ENCODE measurements at regions not wholly inside any gene's neighbourhood (a gene's known extent, or its start where the extent isn't known, plus 50 kb on each side); places are given as distances from the start of the nearest gene placed in this dataset.
"Not testable (repeated sequence)": the region's sequence is repeated elsewhere in the genome, so short reads cannot be mapped to it uniquely, and the experiment has no call there.

- H3K4me1 Mint-ChIP-seq (ENCODE audit: low read depth); CTCF ChIA-PET; H3K9me3 Mint-ChIP-seq; DNase-seq; H3K36me3 Mint-ChIP-seq (ENCODE audit: low read depth); H3K27ac Mint-ChIP-seq; intact Hi-C loops (cut with micrococcal nuclease); H3K4me3 Mint-ChIP-seq; H3K27me3 Mint-ChIP-seq (ENCODE audit: low read depth): not testable (repeated sequence)
These were observed 1158.0 kb upstream of the TMEFF2 start for GRCh38 chr2:193352665-193353242.

GRCh38 chr2:193350509-193350908 lies 1155.8 kb upstream of the TMEFF2 start:
- peaks cover 5% of the 10 kb centered on the region for H3K4me1 Mint-ChIP-seq (ENCODE audit: low read depth)
- intact Hi-C loops (cut with micrococcal nuclease): no loop called here

GRCh38 chr2:193349642-193350041 lies 1154.9 kb upstream of the TMEFF2 start:
- intact Hi-C loops (cut with micrococcal nuclease): no loop called here
- Mint-ChIP-seq H3K4me1 (ENCODE audit: low read depth) (peaks cover 5% of the 10 kb centered on the region), H3K9me3 (no peaks in the 10 kb centered on the region), H3K27me3 (ENCODE audit: low read depth) (no peaks in the 10 kb centered on the region), H3K4me3 (no peak overlapping the region), H3K27ac (no peak overlapping the region), H3K36me3 (ENCODE audit: low read depth) (no peaks in the 10 kb centered on the region)
- CTCF ChIA-PET: interaction anchor here (0.6 kb wide), 1 partner anchor 150 kb away, joined by 3 read pairs; no protein-coding TSS in a partner anchor
- DNase-seq: no peak

More at GRCh38 chr2:193350509-193350908, 1155.8 kb upstream of the TMEFF2 start:
- H3K9me3 Mint-ChIP-seq: no peaks in the 10 kb centered on the region
- DNase-seq: no peak
- H3K27me3 Mint-ChIP-seq (ENCODE audit: low read depth): no peaks in the 10 kb centered on the region
- CTCF ChIA-PET: no interaction called here
- H3K27ac Mint-ChIP-seq: no peak overlapping the region
- H3K4me3 Mint-ChIP-seq: no peak overlapping the region
- no peaks in the 10 kb centered on the region for H3K36me3 Mint-ChIP-seq (ENCODE audit: low read depth)

DNA sequence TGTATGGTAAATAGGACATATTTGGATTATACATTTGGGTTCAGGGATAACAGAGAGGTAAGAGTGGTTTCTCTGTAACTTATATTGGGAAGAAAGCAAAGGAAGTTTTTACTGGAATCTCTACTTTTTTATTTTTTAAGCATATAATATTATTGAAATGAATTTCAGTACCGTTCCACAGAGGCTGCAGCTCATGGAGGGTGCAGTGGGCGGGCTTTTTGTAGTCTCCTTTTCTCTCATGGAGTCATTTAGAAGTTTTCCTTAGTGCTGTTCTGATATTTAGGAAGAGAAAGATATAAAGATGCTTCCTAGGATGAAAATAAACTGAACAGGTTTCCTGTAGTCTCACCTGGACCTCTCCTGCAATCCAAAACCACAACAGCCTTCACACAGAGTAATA lies 1153.3 kb upstream of the TMEFF2 start:
- Mint-ChIP-seq H3K4me1 (ENCODE audit: low read depth) (peaks cover 5% of the 10 kb centered on the region), H3K27ac (no peak overlapping the region), H3K27me3 (ENCODE audit: low read depth) (no peaks in the 10 kb centered on the region), H3K9me3 (no peaks in the 10 kb centered on the region), H3K36me3 (ENCODE audit: low read depth) (no peaks in the 10 kb centered on the region), H3K4me3 (peak overlapping the region; percentile 41)
- DNase-seq: no peak
- intact Hi-C loops (cut with micrococcal nuclease): no loop called here
- CTCF ChIA-PET: interaction anchor here (0.6 to 0.9 kb wide), 4 partner anchors 18 to 181 kb away, joined by 3 to 5 read pairs (median 4); no protein-coding TSS in a partner anchor

DNA sequence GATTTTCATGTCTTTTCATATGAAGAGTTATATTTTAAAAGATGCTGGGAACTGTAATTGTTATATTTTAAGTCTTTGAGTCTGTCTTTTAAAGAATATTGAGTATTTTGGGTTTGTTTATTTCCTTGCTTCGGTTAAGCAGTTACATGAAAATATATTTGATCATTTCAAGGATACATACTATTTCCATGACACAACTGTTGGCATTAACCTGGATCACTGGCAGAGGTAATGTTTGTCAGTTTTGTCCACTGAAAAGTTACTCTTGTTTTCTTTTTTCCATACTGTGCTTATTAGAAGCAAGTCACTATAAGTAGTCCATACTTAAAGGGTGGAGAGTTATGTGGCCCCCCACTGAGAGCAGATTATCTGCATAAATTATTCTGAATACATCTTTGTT lies 1142.0 kb upstream of the TMEFF2 start:
- intact Hi-C loops (cut with micrococcal nuclease): no loop called here
- CTCF ChIA-PET: no interaction called here
- no peaks in the 10 kb centered on the region for H3K4me1 Mint-ChIP-seq (ENCODE audit: low read depth)
- no peaks in the 10 kb centered on the region for H3K27me3 Mint-ChIP-seq (ENCODE audit: low read depth)
- no peaks in the 10 kb centered on the region for H3K9me3 Mint-ChIP-seq
- DNase-seq: no peak
- no peaks in the 10 kb centered on the region for H3K36me3 Mint-ChIP-seq (ENCODE audit: low read depth)
- H3K4me3 Mint-ChIP-seq: no peak overlapping the region
- H3K27ac Mint-ChIP-seq: no peak overlapping the region

- Mint-ChIP-seq H3K27me3 (ENCODE audit: low read depth) (no peaks in the 10 kb centered on the region), H3K27ac (no peak overlapping the region), H3K4me3 (no peak overlapping the region), H3K9me3 (no peaks in the 10 kb centered on the region), H3K4me1 (ENCODE audit: low read depth) (no peaks in the 10 kb centered on the region), H3K36me3 (ENCODE audit: low read depth) (no peaks in the 10 kb centered on the region)
- intact Hi-C loops (cut with micrococcal nuclease): no loop called here
- CTCF ChIA-PET: no interaction called here
- DNase-seq: no peak
These were observed 1139.7 kb upstream of the TMEFF2 start for GRCh38 chr2:193334401-193334800.

GRCh38 chr2:193333539-193333938 lies 1138.8 kb upstream of the TMEFF2 start:
- intact Hi-C loops (cut with micrococcal nuclease): no loop called here
- Mint-ChIP-seq H3K9me3 (no peaks in the 10 kb centered on the region), H3K36me3 (ENCODE audit: low read depth) (no peaks in the 10 kb centered on the region), H3K4me1 (ENCODE audit: low read depth) (no peaks in the 10 kb centered on the region), H3K27ac (no peak overlapping the region), H3K27me3 (ENCODE audit: low read depth) (no peaks in the 10 kb centered on the region), H3K4me3 (no peak overlapping the region)
- CTCF ChIA-PET: no interaction called here
- no peak for DNase-seq

DNA sequence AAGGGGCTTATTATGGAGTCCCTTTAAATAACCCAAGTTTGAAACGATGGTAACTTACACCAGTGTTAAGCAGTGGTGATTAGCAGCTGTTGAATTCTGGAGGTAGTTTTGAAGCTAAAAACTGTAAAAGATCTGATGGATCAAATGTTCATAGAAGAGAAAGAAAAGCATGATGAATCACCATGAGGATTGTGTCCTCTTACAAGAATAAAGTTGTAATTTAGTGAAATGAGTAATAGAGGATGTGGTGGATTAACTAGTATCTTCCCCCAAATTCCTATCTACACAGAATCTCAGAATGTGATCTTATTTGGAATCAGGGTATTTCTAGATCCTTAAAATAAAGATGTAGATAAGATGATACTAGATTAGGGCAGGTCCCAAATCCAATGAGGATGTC lies 1138.2 kb upstream of the TMEFF2 start:
- no peaks in the 10 kb centered on the region for H3K4me1 Mint-ChIP-seq (ENCODE audit: low read depth)
- no peaks in the 10 kb centered on the region for H3K36me3 Mint-ChIP-seq (ENCODE audit: low read depth)
- no peak overlapping the region for H3K4me3 Mint-ChIP-seq
- H3K27ac Mint-ChIP-seq: no peak overlapping the region
- no peaks in the 10 kb centered on the region for H3K9me3 Mint-ChIP-seq
- no peak for DNase-seq
- intact Hi-C loops (cut with micrococcal nuclease): no loop called here
- CTCF ChIA-PET: no interaction called here
- H3K27me3 Mint-ChIP-seq (ENCODE audit: low read depth): no peaks in the 10 kb centered on the region

DNA sequence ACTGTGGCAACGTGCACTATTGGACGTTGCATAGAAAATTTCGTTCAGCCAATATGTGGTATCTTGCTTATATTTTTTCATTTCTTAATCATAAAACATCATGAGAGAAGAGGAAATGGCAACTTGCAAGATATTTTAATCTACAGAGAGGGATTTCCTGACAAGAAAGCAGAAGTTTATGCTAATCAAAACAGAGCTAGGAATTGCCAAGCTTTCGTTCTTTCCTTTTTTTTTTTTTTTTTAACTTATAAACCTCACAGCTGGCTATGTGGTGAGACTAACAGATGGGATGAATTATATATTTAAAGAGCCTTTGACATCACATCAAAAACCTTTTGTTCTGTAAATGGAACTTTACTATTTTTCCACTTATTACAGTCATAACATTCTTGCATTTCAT lies 1136.9 kb upstream of the TMEFF2 start:
- no peaks in the 10 kb centered on the region for H3K27me3 Mint-ChIP-seq (ENCODE audit: low read depth)
- no peak for DNase-seq
- H3K4me1 Mint-ChIP-seq (ENCODE audit: low read depth): no peaks in the 10 kb centered on the region
- H3K27ac Mint-ChIP-seq: no peak overlapping the region
- intact Hi-C loops (cut with micrococcal nuclease): no loop called here
- no peaks in the 10 kb centered on the region for H3K36me3 Mint-ChIP-seq (ENCODE audit: low read depth)
- CTCF ChIA-PET: interaction anchor here (0.6 kb wide), 3 partner anchors 210 to 1844 kb away, joined by 3 read pairs; no protein-coding TSS in a partner anchor
- no peaks in the 10 kb centered on the region for H3K9me3 Mint-ChIP-seq
- H3K4me3 Mint-ChIP-seq: no peak overlapping the region

GRCh38 chr2:193326296-193326695 lies 1131.6 kb upstream of the TMEFF2 start:
- CTCF ChIA-PET: no interaction called here
- H3K36me3 Mint-ChIP-seq (ENCODE audit: low read depth): no peaks in the 10 kb centered on the region
- no peaks in the 10 kb centered on the region for H3K9me3 Mint-ChIP-seq
- no peak overlapping the region for H3K4me3 Mint-ChIP-seq
- intact Hi-C loops (cut with micrococcal nuclease): no loop called here
- H3K27ac Mint-ChIP-seq: no peak overlapping the region
- no peaks in the 10 kb centered on the region for H3K27me3 Mint-ChIP-seq (ENCODE audit: low read depth)
- no peak for DNase-seq
- no peaks in the 10 kb centered on the region for H3K4me1 Mint-ChIP-seq (ENCODE audit: low read depth)

DNA sequence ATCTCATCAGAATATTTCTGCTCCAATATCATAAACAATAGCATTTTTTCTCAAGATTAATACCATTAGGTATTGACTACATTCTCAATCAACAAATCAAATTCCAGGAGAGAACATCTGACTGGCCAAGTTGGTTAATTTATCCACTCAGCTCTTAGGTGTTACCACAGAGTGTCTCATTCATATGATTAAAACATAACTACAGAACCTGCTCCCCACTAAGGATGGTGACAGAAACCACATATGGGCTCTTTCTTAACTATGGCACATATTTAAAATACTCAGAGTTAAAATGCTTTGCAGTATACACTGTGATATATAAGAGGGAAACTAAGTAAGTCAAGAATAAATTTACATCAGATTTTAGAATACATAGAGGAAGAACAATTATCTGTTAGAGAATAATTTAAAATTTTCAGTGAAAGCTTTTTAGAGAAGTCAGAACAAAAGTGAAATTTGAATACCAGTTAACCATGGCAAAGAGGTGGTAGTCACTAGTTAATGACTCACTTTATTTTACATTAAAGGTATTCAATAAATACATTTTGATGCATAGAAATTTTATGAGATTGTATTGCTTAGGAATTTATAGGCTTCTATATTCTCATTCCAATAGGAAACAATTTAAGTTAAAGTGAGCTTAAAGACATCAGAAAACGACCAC lies 1120.8 kb upstream of the TMEFF2 start:
- CTCF ChIA-PET: no interaction called here
- Mint-ChIP-seq H3K36me3 (ENCODE audit: low read depth) (no peaks in the 10 kb centered on the region), H3K4me3 (no peak overlapping the region), H3K9me3 (peaks cover 2% of the 10 kb centered on the region), H3K4me1 (ENCODE audit: low read depth) (no peaks in the 10 kb centered on the region), H3K27me3 (ENCODE audit: low read depth) (no peaks in the 10 kb centered on the region), H3K27ac (no peak overlapping the region)
- DNase-seq: no peak
- intact Hi-C loops (cut with micrococcal nuclease): no loop called here

DNA sequence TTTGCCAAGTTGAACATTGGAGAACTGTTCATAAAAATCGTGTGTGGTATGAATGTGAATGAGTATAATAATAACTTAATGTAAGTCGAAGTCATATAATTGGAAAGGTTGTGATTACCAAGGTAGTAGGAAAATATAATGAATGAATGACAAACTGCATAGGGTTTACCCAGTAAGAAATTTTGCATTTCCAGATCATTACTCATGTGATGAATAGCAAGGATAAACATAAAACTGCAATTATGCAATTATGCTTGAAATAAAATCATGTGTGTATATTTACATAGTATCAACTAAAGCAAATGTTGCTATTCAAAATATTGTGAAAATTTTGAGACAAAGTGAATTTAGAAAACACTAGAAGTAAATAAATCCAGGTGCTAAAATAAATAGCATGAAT lies 1108.7 kb upstream of the TMEFF2 start:
- H3K27ac Mint-ChIP-seq: no peak overlapping the region
- CTCF ChIA-PET: no interaction called here

DNA sequence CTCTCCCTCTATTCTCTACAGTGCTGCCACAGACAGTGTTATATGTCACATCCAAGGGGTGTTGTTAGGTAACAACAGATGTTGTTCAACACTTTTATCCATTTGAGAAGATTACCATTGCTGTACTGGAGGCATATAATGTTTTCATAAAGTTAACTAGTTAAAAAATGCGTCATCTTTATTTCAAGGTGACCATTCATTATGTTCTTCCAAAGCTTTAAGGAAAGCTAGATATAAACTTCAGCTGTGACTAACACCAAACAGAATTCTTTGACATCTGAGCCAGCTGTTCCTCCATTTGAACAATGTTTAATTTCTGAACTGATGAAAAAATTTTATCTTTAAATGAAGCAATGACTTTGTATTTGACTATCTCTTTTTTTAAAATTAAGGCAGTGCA lies 1099.6 kb upstream of the TMEFF2 start:
- H3K36me3 Mint-ChIP-seq (ENCODE audit: low read depth): no peaks in the 10 kb centered on the region
- intact Hi-C loops (cut with micrococcal nuclease): no loop called here
- no peaks in the 10 kb centered on the region for H3K27me3 Mint-ChIP-seq (ENCODE audit: low read depth)
- CTCF ChIA-PET: no interaction called here
- H3K9me3 Mint-ChIP-seq: no peaks in the 10 kb centered on the region
- no peak overlapping the region for H3K4me3 Mint-ChIP-seq
- no peak overlapping the region for H3K27ac Mint-ChIP-seq
- DNase-seq: no peak
- H3K4me1 Mint-ChIP-seq (ENCODE audit: low read depth): no peaks in the 10 kb centered on the region

More for the DNA sequence above, 1108.7 kb upstream of the TMEFF2 start:
- Mint-ChIP-seq H3K27me3 (ENCODE audit: low read depth) (no peaks in the 10 kb centered on the region), H3K9me3 (no peaks in the 10 kb centered on the region), H3K4me1 (ENCODE audit: low read depth) (no peaks in the 10 kb centered on the region), H3K36me3 (ENCODE audit: low read depth) (no peaks in the 10 kb centered on the region), H3K4me3 (no peak overlapping the region)
- no peak for DNase-seq
- intact Hi-C loops (cut with micrococcal nuclease): no loop called here

All from activated naive CD4-positive, alpha-beta T cell treated with anti-CD3 and anti-CD28 coated beads for 36 hours (primary cell).